ENCODE measurements at regions not wholly inside any gene's neighbourhood (a gene's known extent, or its start where the extent isn't known, plus 50 kb on each side); places are given as distances from the start of the nearest gene placed in this dataset.

GRCh38 chr3:13713396-13713795 lies 164.5 kb downstream of the FBLN2 start:
- POLR2A ChIA-PET, result no interaction called here
- Histone ChIP-seq H3K9me3 (replicated peaks; ENCODE audit: control insufficient read depth, insufficient read depth, low read length) (no peaks in the 10 kb centered on the region), H3K9ac (replicated peaks; ENCODE audit: extremely low read depth, insufficient read depth, low read length) (no peak overlapping the region), H3K4me2 (ENCODE audit: insufficient read depth, low read length) (no peak overlapping the region), H4K20me1 (replicated peaks; ENCODE audit: control insufficient read depth, extremely low read depth, insufficient read depth, low read length) (no peaks in the 10 kb centered on the region), H3K36me3 (ENCODE audit: control insufficient read depth in 2 of 2, extremely low read depth in 1 of 2, insufficient read depth in 2 of 2, low read length in 2 of 2) (no peaks in the 10 kb centered on the region), H3K27me3 (ENCODE audit: control insufficient read depth in 2 of 2, insufficient read depth in 2 of 2, low read length in 2 of 2) (no peaks in the 10 kb centered on the region), H2AFZ (ENCODE audit: low read depth, low read length) (no peak overlapping the region), H3K27ac (ENCODE audit: insufficient read depth, low read depth, low read length) (no peak overlapping the region), H3K79me2 (ENCODE audit: control insufficient read depth, insufficient read depth, low read length) (no peaks in the 10 kb centered on the region), H3K4me3 (replicated peaks in 1 of 3; ENCODE audit: insufficient read depth in 1 of 3, low read depth in 1 of 3, low read length in 3 of 3) (no peak overlapping the region), H3K4me1 (ENCODE audit: control insufficient read depth, extremely low read depth, insufficient read depth, low read length) (no peaks in the 10 kb centered on the region), H3K9me1 (replicated peaks; ENCODE audit: control insufficient read depth, extremely low read depth, insufficient read depth, low read length) (no peaks in the 10 kb centered on the region)
- no peak for DNase-seq (ENCODE audit: low read depth, low spot score)
- CTCF ChIA-PET, result no interaction called here
- no peak for FAIRE-seq
- intact Hi-C loops (cut with micrococcal nuclease), result no loop called here
- no TSS peak for BruUV-seq (replicated peaks)
- TF ChIP-seq, protein P1, sequence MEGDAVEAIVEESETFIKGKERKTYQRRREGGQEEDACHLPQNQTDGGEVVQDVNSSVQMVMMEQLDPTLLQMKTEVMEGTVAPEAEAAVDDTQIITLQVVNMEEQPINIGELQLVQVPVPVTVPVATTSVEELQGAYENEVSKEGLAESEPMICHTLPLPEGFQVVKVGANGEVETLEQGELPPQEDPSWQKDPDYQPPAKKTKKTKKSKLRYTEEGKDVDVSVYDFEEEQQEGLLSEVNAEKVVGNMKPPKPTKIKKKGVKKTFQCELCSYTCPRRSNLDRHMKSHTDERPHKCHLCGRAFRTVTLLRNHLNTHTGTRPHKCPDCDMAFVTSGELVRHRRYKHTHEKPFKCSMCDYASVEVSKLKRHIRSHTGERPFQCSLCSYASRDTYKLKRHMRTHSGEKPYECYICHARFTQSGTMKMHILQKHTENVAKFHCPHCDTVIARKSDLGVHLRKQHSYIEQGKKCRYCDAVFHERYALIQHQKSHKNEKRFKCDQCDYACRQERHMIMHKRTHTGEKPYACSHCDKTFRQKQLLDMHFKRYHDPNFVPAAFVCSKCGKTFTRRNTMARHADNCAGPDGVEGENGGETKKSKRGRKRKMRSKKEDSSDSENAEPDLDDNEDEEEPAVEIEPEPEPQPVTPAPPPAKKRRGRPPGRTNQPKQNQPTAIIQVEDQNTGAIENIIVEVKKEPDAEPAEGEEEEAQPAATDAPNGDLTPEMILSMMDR (IDR thresholded peaks at IDR 0.05; ENCODE audit: extremely low read depth in 1 of 2, insufficient read depth in 1 of 2, low read depth in 1 of 2, low read length in 2 of 2), result no peak
- no peak for TF ChIP-seq MAX (IDR thresholded peaks at IDR 0.05; ENCODE audit: insufficient read depth, insufficient read length)
- TF ChIP-seq FOS (IDR thresholded peaks at IDR 0.05; ENCODE audit: borderline replicate concordance, insufficient read depth, low read length), result no peak
- TF ChIP-seq POLR2AphosphoS5 (IDR thresholded peaks at IDR 0.05; ENCODE audit: insufficient read depth, low read depth, low read length), result no peak
- TF ChIP-seq GATA2 (IDR thresholded peaks at IDR 0.05; ENCODE audit: insufficient read depth, insufficient read length, low read depth, low read length), result no peak
- TF ChIP-seq MYC (IDR thresholded peaks at IDR 0.05; ENCODE audit: low read depth, low read length), result no peak
- no peak for TF ChIP-seq POLR2A (IDR thresholded peaks at IDR 0.05; ENCODE audit: low read depth, low read length)
- TF ChIP-seq JUN (IDR thresholded peaks at IDR 0.05; ENCODE audit: borderline replicate concordance, insufficient read depth, insufficient read length, low read depth), result no peak
- no peak for TF ChIP-seq EZH2 (IDR thresholded peaks at IDR 0.05; ENCODE audit: borderline replicate concordance, low read depth, low read length, severe bottlenecking)
- dilution Hi-C loops (cut with MboI; ENCODE audit: extremely low pct_ligation_motif_present, low sequenced_read_pairs), result no loop called here

Measured in endothelial cell of umbilical vein (primary cell).